ENCODE measurements at regions not wholly inside any gene's neighbourhood (a gene's known extent, or its start where the extent isn't known, plus 50 kb on each side); places are given as distances from the start of the nearest gene placed in this dataset.

GRCh38 chr5:30385754-30386153, 807.7 kb upstream of the CDH6 start:
- Histone ChIP-seq H3K27me3 (replicated peaks in 1 of 4; ENCODE audit: control insufficient read depth in 3 of 4, extremely low read depth in 1 of 4, insufficient read depth in 3 of 4, low read length in 3 of 4) (no peaks in the 10 kb centered on the region), H4K5ac (ENCODE audit: insufficient read length, low read depth, low read length) (no peak overlapping the region), H2BK120ac (replicated peaks; ENCODE audit: low read depth, low read length) (no peak overlapping the region), H4K91ac (replicated peaks; ENCODE audit: insufficient read length, low read length) (no peak overlapping the region), H3K79me1 (ENCODE audit: low read depth, low read length) (no peaks in the 10 kb centered on the region), H2BK20ac (ENCODE audit: low read length) (no peak overlapping the region), H3K27ac (ENCODE audit: low read depth, low read length) (no peak overlapping the region), H3K14ac (ENCODE audit: insufficient read length) (no peak overlapping the region), H4K8ac (ENCODE audit: extremely low read depth, insufficient read depth, low read length) (no peak overlapping the region), H2AFZ (ENCODE audit: low read length) (no peak overlapping the region), H2BK15ac (ENCODE audit: low read length) (no peak overlapping the region), H3K4me3 (ENCODE audit: extremely low read depth in 1 of 4, insufficient read depth in 2 of 4, low read depth in 3 of 4, low read length in 4 of 4) (no peak overlapping the region), H2BK5ac (ENCODE audit: low read depth, low read length) (no peak overlapping the region), H2BK12ac (ENCODE audit: low read depth, low read length) (no peak overlapping the region), H4K20me1 (replicated peaks in 1 of 2; ENCODE audit: control insufficient read depth in 1 of 2, insufficient read depth in 2 of 2, low read length in 2 of 2) (no peaks in the 10 kb centered on the region), H3K23me2 (ENCODE audit: low read depth, low read length) (no peaks in the 10 kb centered on the region), H3K4me1 (replicated peaks in 1 of 4; ENCODE audit: control insufficient read depth in 3 of 4, insufficient read depth in 4 of 4, low read length in 3 of 4) (0 out of 7 replicates have a peak, but pooled peaks cover 0 to 2% (median 0%) of the 10 kb centered on the region in 4 experiments), H2AK5ac (ENCODE audit: low read depth, low read length) (no peak overlapping the region), H3K9ac (replicated peaks in 1 of 4; ENCODE audit: extremely low read depth in 1 of 4, low read depth in 3 of 4, low read length in 3 of 4) (no peak overlapping the region), H3K56ac (replicated peaks; ENCODE audit: insufficient read length, low read depth, low read length) (no peak overlapping the region), H3K9me3 (ENCODE audit: insufficient read depth in 2 of 2, low read depth in 1 of 2, low read length in 1 of 2) (no peaks in the 10 kb centered on the region; a peak in 1 of 4 replicates), H3K79me2 (ENCODE audit: control insufficient read depth in 1 of 2, insufficient read depth in 2 of 2, low read length in 2 of 2) (no peaks in the 10 kb centered on the region), H3K36me3 (ENCODE audit: control insufficient read depth in 2 of 4, insufficient read depth in 4 of 4, low read length in 3 of 4) (no peaks in the 10 kb centered on the region), H3K4me2 (ENCODE audit: insufficient read depth in 1 of 2, low read depth in 2 of 2, low read length in 2 of 2) (no peak overlapping the region), H3K18ac (ENCODE audit: extremely low read depth, low read length) (no peak overlapping the region), H3K4ac (replicated peaks; ENCODE audit: insufficient read length, low read depth, low read length) (no peak overlapping the region), H3K23ac (ENCODE audit: insufficient read length) (no peak overlapping the region)
- ChIA-PET CTCF (ENCODE audit: partially characterized antibody) (interaction anchor here (0.9 to 1.2 kb wide), 2 partner anchors 43 to 49 kb away, joined by 3 read pairs; no protein-coding TSS in a partner anchor), POLR2A (ENCODE audit: partially characterized antibody) (no interaction called here)
- TF ChIP-seq HDAC2 (IDR thresholded peaks at IDR 0.05; ENCODE audit: borderline replicate concordance in 1 of 2, low read depth in 2 of 2, low read length in 2 of 2) (no peak), BCL11A (IDR thresholded peaks at IDR 0.05; ENCODE audit: low read depth in 2 of 2, low read length in 2 of 2) (no peak), SP4 (IDR thresholded peaks at IDR 0.05; ENCODE audit: low read length) (no peak), ATF3 (IDR thresholded peaks at IDR 0.05; ENCODE audit: insufficient read depth, low read depth, low read length) (no peak), TCF12 (IDR thresholded peaks at IDR 0.05; ENCODE audit: low read depth, low read length) (no peak), KDM1A (IDR thresholded peaks at IDR 0.05; ENCODE audit: borderline replicate concordance, low read length) (no peak), SP2 (IDR thresholded peaks at IDR 0.05; ENCODE audit: low read length) (no peak), KDM4A (IDR thresholded peaks at IDR 0.05; ENCODE audit: low read depth, low read length, severe bottlenecking) (no peak), SRF (IDR thresholded peaks at IDR 0.05; ENCODE audit: low read depth, low read length) (no peak), SP1 (IDR thresholded peaks at IDR 0.05; ENCODE audit: low read depth, low read length) (no peak), CTBP2 (IDR thresholded peaks at IDR 0.05; ENCODE audit: borderline replicate concordance, insufficient read depth, insufficient read length, low read length) (no peak), SIX5 (IDR thresholded peaks at IDR 0.05; ENCODE audit: low read depth, low read length) (no peak), TAF1 (IDR thresholded peaks at IDR 0.05; ENCODE audit: low read depth, low read length) (no peak), GTF2F1 (IDR thresholded peaks at IDR 0.05; ENCODE audit: borderline replicate concordance, low read depth, low read length) (no peak), CEBPB (IDR thresholded peaks at IDR 0.05; ENCODE audit: low read depth, low read length) (no peak)
- no peak for DNase-seq (ENCODE audit: low read depth in 1 of 2, low spot score in 2 of 2)
- WGBS, 2 experiments (ENCODE audit: extremely low coverage in 1 of 2, insufficient coverage in 1 of 2, insufficient read length in 1 of 2, insufficient replicate concordance in 2 of 2, low coverage in 1 of 2, low lambda C conversion rate in 2 of 2, missing lambda C conversion rate in 1 of 2), result 100% methylated on average over 2 of the region's 2 CpGs; no CpG with 5 or more reads in 1 of the 2 experiments
- FAIRE-seq, result no peak

Measured in H1 (cell line).